ENCODE measurements at regions not wholly inside any gene's neighbourhood (a gene's known extent, or its start where the extent isn't known, plus 50 kb on each side); places are given as distances from the start of the nearest gene placed in this dataset.

- TF ChIP-seq, protein P1, sequence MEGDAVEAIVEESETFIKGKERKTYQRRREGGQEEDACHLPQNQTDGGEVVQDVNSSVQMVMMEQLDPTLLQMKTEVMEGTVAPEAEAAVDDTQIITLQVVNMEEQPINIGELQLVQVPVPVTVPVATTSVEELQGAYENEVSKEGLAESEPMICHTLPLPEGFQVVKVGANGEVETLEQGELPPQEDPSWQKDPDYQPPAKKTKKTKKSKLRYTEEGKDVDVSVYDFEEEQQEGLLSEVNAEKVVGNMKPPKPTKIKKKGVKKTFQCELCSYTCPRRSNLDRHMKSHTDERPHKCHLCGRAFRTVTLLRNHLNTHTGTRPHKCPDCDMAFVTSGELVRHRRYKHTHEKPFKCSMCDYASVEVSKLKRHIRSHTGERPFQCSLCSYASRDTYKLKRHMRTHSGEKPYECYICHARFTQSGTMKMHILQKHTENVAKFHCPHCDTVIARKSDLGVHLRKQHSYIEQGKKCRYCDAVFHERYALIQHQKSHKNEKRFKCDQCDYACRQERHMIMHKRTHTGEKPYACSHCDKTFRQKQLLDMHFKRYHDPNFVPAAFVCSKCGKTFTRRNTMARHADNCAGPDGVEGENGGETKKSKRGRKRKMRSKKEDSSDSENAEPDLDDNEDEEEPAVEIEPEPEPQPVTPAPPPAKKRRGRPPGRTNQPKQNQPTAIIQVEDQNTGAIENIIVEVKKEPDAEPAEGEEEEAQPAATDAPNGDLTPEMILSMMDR (IDR thresholded peaks at IDR 0.05 in 2 of 3, conservative IDR thresholded peaks at IDR 0.05 in 1 of 3; ENCODE audit: control insufficient read depth in 2 of 3, extremely low read depth in 1 of 3, insufficient read depth in 1 of 3, low read depth in 3 of 3, low read length in 3 of 3), result no peak
- no peak for TF ChIP-seq POLR2AphosphoS5 (IDR thresholded peaks at IDR 0.05; ENCODE audit: low read length)
- no peak for TF ChIP-seq POLR2A (IDR thresholded peaks at IDR 0.05; ENCODE audit: low read depth, low read length)
- no peak for TF ChIP-seq JUND (IDR thresholded peaks at IDR 0.05; ENCODE audit: low read depth, low read length)
- TF ChIP-seq, protein P2, sequence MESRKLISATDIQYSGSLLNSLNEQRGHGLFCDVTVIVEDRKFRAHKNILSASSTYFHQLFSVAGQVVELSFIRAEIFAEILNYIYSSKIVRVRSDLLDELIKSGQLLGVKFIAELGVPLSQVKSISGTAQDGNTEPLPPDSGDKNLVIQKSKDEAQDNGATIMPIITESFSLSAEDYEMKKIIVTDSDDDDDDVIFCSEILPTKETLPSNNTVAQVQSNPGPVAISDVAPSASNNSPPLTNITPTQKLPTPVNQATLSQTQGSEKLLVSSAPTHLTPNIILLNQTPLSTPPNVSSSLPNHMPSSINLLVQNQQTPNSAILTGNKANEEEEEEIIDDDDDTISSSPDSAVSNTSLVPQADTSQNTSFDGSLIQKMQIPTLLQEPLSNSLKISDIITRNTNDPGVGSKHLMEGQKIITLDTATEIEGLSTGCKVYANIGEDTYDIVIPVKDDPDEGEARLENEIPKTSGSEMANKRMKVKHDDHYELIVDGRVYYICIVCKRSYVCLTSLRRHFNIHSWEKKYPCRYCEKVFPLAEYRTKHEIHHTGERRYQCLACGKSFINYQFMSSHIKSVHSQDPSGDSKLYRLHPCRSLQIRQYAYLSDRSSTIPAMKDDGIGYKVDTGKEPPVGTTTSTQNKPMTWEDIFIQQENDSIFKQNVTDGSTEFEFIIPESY (IDR thresholded peaks at IDR 0.05), result no peak
- TF ChIP-seq ATF2 (IDR thresholded peaks at IDR 0.05; ENCODE audit: low read length), result no peak
- no peak for TF ChIP-seq NRF1 (conservative IDR thresholded peaks at IDR 0.05; ENCODE audit: low read depth, low read length)
- TF ChIP-seq, protein P3, sequence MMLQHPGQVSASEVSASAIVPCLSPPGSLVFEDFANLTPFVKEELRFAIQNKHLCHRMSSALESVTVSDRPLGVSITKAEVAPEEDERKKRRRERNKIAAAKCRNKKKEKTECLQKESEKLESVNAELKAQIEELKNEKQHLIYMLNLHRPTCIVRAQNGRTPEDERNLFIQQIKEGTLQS (IDR thresholded peaks at IDR 0.05; ENCODE audit: borderline replicate concordance, extremely low read depth, low read depth, low read length), result no peak
- TF ChIP-seq STAT1 (conservative IDR thresholded peaks at IDR 0.05), result no peak
- TF ChIP-seq, protein P4, sequence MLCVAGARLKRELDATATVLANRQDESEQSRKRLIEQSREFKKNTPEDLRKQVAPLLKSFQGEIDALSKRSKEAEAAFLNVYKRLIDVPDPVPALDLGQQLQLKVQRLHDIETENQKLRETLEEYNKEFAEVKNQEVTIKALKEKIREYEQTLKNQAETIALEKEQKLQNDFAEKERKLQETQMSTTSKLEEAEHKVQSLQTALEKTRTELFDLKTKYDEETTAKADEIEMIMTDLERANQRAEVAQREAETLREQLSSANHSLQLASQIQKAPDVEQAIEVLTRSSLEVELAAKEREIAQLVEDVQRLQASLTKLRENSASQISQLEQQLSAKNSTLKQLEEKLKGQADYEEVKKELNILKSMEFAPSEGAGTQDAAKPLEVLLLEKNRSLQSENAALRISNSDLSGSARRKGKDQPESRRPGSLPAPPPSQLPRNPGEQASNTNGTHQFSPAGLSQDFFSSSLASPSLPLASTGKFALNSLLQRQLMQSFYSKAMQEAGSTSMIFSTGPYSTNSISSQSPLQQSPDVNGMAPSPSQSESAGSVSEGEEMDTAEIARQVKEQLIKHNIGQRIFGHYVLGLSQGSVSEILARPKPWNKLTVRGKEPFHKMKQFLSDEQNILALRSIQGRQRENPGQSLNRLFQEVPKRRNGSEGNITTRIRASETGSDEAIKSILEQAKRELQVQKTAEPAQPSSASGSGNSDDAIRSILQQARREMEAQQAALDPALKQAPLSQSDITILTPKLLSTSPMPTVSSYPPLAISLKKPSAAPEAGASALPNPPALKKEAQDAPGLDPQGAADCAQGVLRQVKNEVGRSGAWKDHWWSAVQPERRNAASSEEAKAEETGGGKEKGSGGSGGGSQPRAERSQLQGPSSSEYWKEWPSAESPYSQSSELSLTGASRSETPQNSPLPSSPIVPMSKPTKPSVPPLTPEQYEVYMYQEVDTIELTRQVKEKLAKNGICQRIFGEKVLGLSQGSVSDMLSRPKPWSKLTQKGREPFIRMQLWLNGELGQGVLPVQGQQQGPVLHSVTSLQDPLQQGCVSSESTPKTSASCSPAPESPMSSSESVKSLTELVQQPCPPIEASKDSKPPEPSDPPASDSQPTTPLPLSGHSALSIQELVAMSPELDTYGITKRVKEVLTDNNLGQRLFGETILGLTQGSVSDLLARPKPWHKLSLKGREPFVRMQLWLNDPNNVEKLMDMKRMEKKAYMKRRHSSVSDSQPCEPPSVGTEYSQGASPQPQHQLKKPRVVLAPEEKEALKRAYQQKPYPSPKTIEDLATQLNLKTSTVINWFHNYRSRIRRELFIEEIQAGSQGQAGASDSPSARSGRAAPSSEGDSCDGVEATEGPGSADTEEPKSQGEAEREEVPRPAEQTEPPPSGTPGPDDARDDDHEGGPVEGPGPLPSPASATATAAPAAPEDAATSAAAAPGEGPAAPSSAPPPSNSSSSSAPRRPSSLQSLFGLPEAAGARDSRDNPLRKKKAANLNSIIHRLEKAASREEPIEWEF (IDR thresholded peaks at IDR 0.05; ENCODE audit: insufficient replicate concordance, low read depth, low read length), result no peak
- TF ChIP-seq EP300 (IDR thresholded peaks at IDR 0.05; ENCODE audit: borderline replicate concordance in 1 of 2, control insufficient read depth in 1 of 2, low read depth in 2 of 2, low read length in 2 of 2), result no peak
- TF ChIP-seq, protein P5, sequence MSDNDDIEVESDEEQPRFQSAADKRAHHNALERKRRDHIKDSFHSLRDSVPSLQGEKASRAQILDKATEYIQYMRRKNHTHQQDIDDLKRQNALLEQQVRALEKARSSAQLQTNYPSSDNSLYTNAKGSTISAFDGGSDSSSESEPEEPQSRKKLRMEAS (IDR thresholded peaks at IDR 0.05; ENCODE audit: low read depth, low read length), result no peak
- no peak for TF ChIP-seq TAF1 (IDR thresholded peaks at IDR 0.05; ENCODE audit: borderline replicate concordance, low read depth, low read length)
- no peak for TF ChIP-seq GATAD2B (conservative IDR thresholded peaks at IDR 0.05; ENCODE audit: low read depth)
Observed at GRCh38 chr5:135155616-135156214, 121.7 kb upstream of the PITX1 start.
